ENCODE measurements at regions not wholly inside any gene's neighbourhood (a gene's known extent, or its start where the extent isn't known, plus 50 kb on each side); places are given as distances from the start of the nearest gene placed in this dataset.

GRCh38 chr16:6099102-6099501 is 1001.5 kb upstream of the EEF2KMT start:
- DNase-seq: no peak

GRCh38 chr16:6096931-6097670 is 999.5 kb upstream of the EEF2KMT start:
- no peak for DNase-seq

- no peak for DNase-seq
These were observed 997.8 kb upstream of the EEF2KMT start for GRCh38 chr16:6095414-6095813.

- DNase-seq: no peak
These were observed 993.4 kb upstream of the EEF2KMT start for GRCh38 chr16:6091021-6091420.

GRCh38 chr16:6081320-6081976 is 983.9 kb upstream of the EEF2KMT start:
- peak; percentile 34 for DNase-seq

- no peak for DNase-seq
These were observed 979.0 kb upstream of the EEF2KMT start for GRCh38 chr16:6076631-6077030.

GRCh38 chr16:6068063-6068462 is 970.5 kb upstream of the EEF2KMT start:
- DNase-seq: no peak

- DNase-seq: no peak
These were observed 969.1 kb upstream of the EEF2KMT start for GRCh38 chr16:6066652-6067051.

GRCh38 chr16:6063526-6063925 is 965.9 kb upstream of the EEF2KMT start:
- no peak for DNase-seq

- no peak for DNase-seq
These were observed 962.1 kb upstream of the EEF2KMT start for GRCh38 chr16:6059671-6060070.

GRCh38 chr16:6057821-6058220 is 960.2 kb upstream of the EEF2KMT start:
- DNase-seq: no peak

- no peak for DNase-seq
These were observed 950.4 kb upstream of the EEF2KMT start for GRCh38 chr16:6048017-6048416.

GRCh38 chr16:6047325-6047724 is 949.7 kb upstream of the EEF2KMT start:
- no peak for DNase-seq

- no peak for DNase-seq
These were observed 941.5 kb upstream of the EEF2KMT start for GRCh38 chr16:6038941-6039645.

GRCh38 chr16:6035161-6035560 is 937.6 kb upstream of the EEF2KMT start:
- no peak for DNase-seq

GRCh38 chr16:6034511-6034910 is 936.9 kb upstream of the EEF2KMT start:
- DNase-seq: no peak

- DNase-seq: no peak
These were observed 934.8 kb upstream of the EEF2KMT start for GRCh38 chr16:6032438-6032837.

GRCh38 chr16:6031567-6031966 is 934.0 kb upstream of the EEF2KMT start:
- no peak for DNase-seq

GRCh38 chr16:6031102-6031501 is 933.5 kb upstream of the EEF2KMT start:
- no peak for DNase-seq

- DNase-seq: no peak
These were observed 930.1 kb upstream of the EEF2KMT start for GRCh38 chr16:6027733-6028132.

GRCh38 chr16:6023449-6023848 is 925.9 kb upstream of the EEF2KMT start:
- DNase-seq: no peak

GRCh38 chr16:6021276-6021943 is 923.8 kb upstream of the EEF2KMT start:
- no peak for DNase-seq

- DNase-seq: no peak
These were observed 922.8 kb upstream of the EEF2KMT start for GRCh38 chr16:6020162-6020985.
